Ascending aorta (tissue), 2 donors: ENCODE measurements at regions not wholly inside any gene's neighbourhood (a gene's known extent, or its start where the extent isn't known, plus 50 kb on each side); places are given as distances from the start of the nearest gene placed in this dataset.
"Not testable (repeated sequence)": the region's sequence is repeated elsewhere in the genome, so short reads cannot be mapped to it uniquely, and the experiment has no call there.

Experiments used
- DNase-seq, 2 donors: peaks; one replicate each; pipeline ENCODE4 v3.0.0-alpha.2; 2019; ENCODE audit warnings: low spot score in 2 of 2
- H3K27ac ChIP-seq, 2 donors: fragments of 200-600 bp; sonication (generic); one replicate each; pipeline ENCODE4 v1.5.1; 2016 to 2017; ENCODE audit warnings: mild to moderate bottlenecking in 1 of 2
- H3K27me3 ChIP-seq: fragments of 200-600 bp; sonication (generic); one replicate; pipeline ENCODE4 v1.5.1; 2017
- H3K36me3 ChIP-seq, 2 donors: fragments of 200-600 bp; sonication (generic); one replicate each; pipeline ENCODE4 v1.5.1; 2016
- H3K4me1 ChIP-seq, 2 donors: fragments of 200-600 bp; sonication (generic); one replicate each; pipeline ENCODE4 v1.5.1; 2016 to 2017; ENCODE audit warnings: mild to moderate bottlenecking in 1 of 2
- H3K4me3 ChIP-seq, 2 donors: fragments of 200-600 bp; sonication (generic); one replicate each; pipeline ENCODE4 v1.5.1; 2016 to 2017; ENCODE audit warnings: mild to moderate bottlenecking in 1 of 2
- H3K9me3 ChIP-seq, 2 donors: fragments of 200-600 bp; sonication (generic); one replicate each; pipeline ENCODE4 v1.5.1; 2016
- CTCF ChIP-seq, 3 experiments: fragments of 200-600 bp in 2 of 3; fragments of 450-650 bp in 1 of 3; sonication (generic) in 2 of 3; IDR thresholded peaks; one replicate each; pipeline ENCODE4 v1.5.1; 2016 to 2019; ENCODE audit warnings: antibody characterized with exemption in 3 of 3, mild to moderate bottlenecking in 1 of 3, moderate library complexity in 1 of 3
- intact Hi-C: fragments of 100-400 bp; cut with DNase I; formaldehyde crosslinking; loops from one replicate; pipeline ENCODE4 v1.15.1; 2023

DNA sequence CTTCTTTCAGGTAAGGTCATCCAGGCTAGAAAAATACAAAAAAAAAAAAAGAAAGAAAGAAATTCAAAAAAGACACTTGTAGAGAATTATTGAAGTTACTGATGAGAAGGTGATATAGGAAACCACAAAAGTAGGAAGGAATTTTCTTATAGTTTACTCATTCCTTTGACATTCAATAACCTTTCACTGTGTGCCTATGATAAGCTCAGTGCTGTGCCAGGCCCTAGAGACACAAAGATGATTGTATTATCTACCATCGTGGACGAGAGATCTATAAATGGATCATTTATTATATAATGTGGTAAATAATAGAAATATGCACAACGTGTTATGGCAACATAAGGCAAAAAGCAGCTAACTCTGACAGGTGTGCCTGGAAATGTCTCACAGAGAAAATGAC is 109.6 kb upstream of the NGF start:
- Histone ChIP-seq H3K27me3 (no peaks in the 10 kb centered on the region), H3K36me3 (no peaks in the 10 kb centered on the region), H3K4me3 (no peak overlapping the region), H3K4me1 (no peaks in the 10 kb centered on the region), H3K9me3 (no peaks in the 10 kb centered on the region), H3K27ac (no peak overlapping the region)
- no peak for DNase-seq
- no peak for TF ChIP-seq CTCF (IDR thresholded peaks at IDR 0.05)
- intact Hi-C loops = no loop called here

GRCh38 chr1:115445090-115445489 is 107.0 kb upstream of the NGF start:
- Histone ChIP-seq H3K4me1 (no peaks in the 10 kb centered on the region), H3K27ac (no peak overlapping the region), H3K9me3 (no peaks in the 10 kb centered on the region), H3K36me3 (no peaks in the 10 kb centered on the region), H3K27me3 (no peaks in the 10 kb centered on the region), H3K4me3 (no peak overlapping the region)
- intact Hi-C loops = no loop called here
- DNase-seq = no peak
- TF ChIP-seq CTCF (IDR thresholded peaks at IDR 0.05) = no peak

- Histone ChIP-seq H3K9me3 (no peaks in the 10 kb centered on the region), H3K27me3 (no peaks in the 10 kb centered on the region), H3K4me1 (no peaks in the 10 kb centered on the region), H3K36me3 (no peaks in the 10 kb centered on the region), H3K27ac (no peak overlapping the region), H3K4me3 (no peak overlapping the region)
- intact Hi-C loops = no loop called here
- TF ChIP-seq CTCF (IDR thresholded peaks at IDR 0.05) = no peak
- no peak for DNase-seq
Measured at GRCh38 chr1:115440733-115441132, 102.7 kb upstream of the NGF start.

DNA sequence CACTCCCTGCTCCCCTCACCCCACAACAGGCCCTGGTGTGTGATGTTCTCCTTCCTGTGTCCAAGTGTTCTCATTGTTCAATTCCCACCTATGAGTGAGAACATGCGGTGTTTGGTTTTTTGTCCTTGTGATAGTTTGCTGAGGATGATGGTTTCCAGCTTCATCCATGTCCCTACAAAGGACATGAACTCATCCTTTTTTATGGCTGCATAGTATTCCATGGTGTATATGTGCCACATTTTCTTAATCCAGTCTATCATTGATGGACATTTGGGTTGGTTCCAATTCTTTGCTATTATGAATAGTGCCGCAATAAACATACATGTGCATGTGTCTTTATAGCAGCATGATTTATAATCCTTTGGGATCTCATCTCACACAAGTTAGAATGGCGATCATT is 101.5 kb upstream of the NGF start:
- DNase-seq, H3K27ac ChIP-seq, H3K4me1 ChIP-seq, H3K4me3 ChIP-seq, H3K36me3 ChIP-seq, H3K9me3 ChIP-seq, intact Hi-C loops, H3K27me3 ChIP-seq: not testable (repeated sequence)

- H3K4me3 ChIP-seq = no peak overlapping the region
- no peaks in the 10 kb centered on the region for H3K27me3 ChIP-seq
- no peak for DNase-seq
- no peaks in the 10 kb centered on the region for H3K36me3 ChIP-seq
- H3K27ac ChIP-seq = no peak overlapping the region
- TF ChIP-seq CTCF (IDR thresholded peaks at IDR 0.05) = no peak
- peaks cover 0 to 3% of the 10 kb centered on the region in 2 donors for H3K4me1 ChIP-seq
- no peaks in the 10 kb centered on the region for H3K9me3 ChIP-seq
- intact Hi-C loops = no loop called here
Measured at GRCh38 chr1:115437196-115437595, 99.1 kb upstream of the NGF start.

- no peaks in the 10 kb centered on the region for H3K27me3 ChIP-seq
- DNase-seq = no peak
- H3K4me1 ChIP-seq = peaks cover 0 to 3% of the 10 kb centered on the region in 2 donors
- H3K27ac ChIP-seq = no peak overlapping the region
- no peaks in the 10 kb centered on the region for H3K36me3 ChIP-seq
- H3K4me3 ChIP-seq = no peak overlapping the region
- no peaks in the 10 kb centered on the region for H3K9me3 ChIP-seq
- TF ChIP-seq CTCF (IDR thresholded peaks at IDR 0.05) = no peak
- intact Hi-C loops = no loop called here
Measured at GRCh38 chr1:115436596-115436995, 98.5 kb upstream of the NGF start.
